Esophagus squamous epithelium (tissue), 5 donors: ENCODE measurements at regions not wholly inside any gene's neighbourhood (a gene's known extent, or its start where the extent isn't known, plus 50 kb on each side); places are given as distances from the start of the nearest gene placed in this dataset.

ENCODE experiments used
- DNase-seq: peaks from one replicate; lab custom pipeline; 2025; lab: John Stamatoyannopoulos, UW
- H3K27ac ChIP-seq, 4 donors: fragments of 200-600 bp; sonication (generic); one replicate each; pipeline ENCODE4 v1.5.1; 2016 to 2019; ENCODE audit warnings: mild to moderate bottlenecking in 1 of 4
- H3K27me3 ChIP-seq, 4 donors: fragments of 200-600 bp; sonication (generic); 1 replicate in 3 of 4; 2 replicates in 1 of 4; pipeline versions ENCODE4 v1.5.1 to v1.6.0; 2017 to 2021; ENCODE audit warnings: antibody characterized with exemption in 1 of 4
- H3K36me3 ChIP-seq, 3 donors: fragments of 200-600 bp; sonication (generic); one replicate each; pipeline ENCODE4 v1.5.1; 2016 to 2019
- H3K4me1 ChIP-seq, 3 donors: fragments of 200-600 bp; sonication (generic); one replicate each; pipeline ENCODE4 v1.5.1; 2017 to 2019
- H3K4me3 ChIP-seq, 4 donors: fragments of 200-600 bp; sonication (generic); 1 replicate in 3 of 4; 2 replicates in 1 of 4; pipeline ENCODE4 v1.5.1; 2016 to 2019; ENCODE audit warnings: mild to moderate bottlenecking in 2 of 4, moderate library complexity in 1 of 4
- H3K9me3 ChIP-seq, 3 donors: fragments of 200-600 bp; sonication (generic); one replicate each; pipeline ENCODE4 v1.5.1; 2016 to 2019
- CTCF ChIP-seq, 6 experiments: fragments of 450-650 bp in 4 of 6; fragments of 200-600 bp in 2 of 6; sonication (generic) in 2 of 6; IDR thresholded peaks; one replicate each; pipeline ENCODE4 v1.5.1; 2016 to 2019; ENCODE audit warnings: antibody characterized with exemption in 6 of 6, mild to moderate bottlenecking in 4 of 6, moderate library complexity in 4 of 6
- POLR2A ChIP-seq, 4 donors: fragments of 450-650 bp; IDR thresholded peaks; one replicate each; pipeline ENCODE4 v1.6.1; 2017; ENCODE audit warnings: antibody characterized with exemption in 4 of 4, mild to moderate bottlenecking in 4 of 4, moderate library complexity in 3 of 4
- WGBS, 2 donors: methylation state at CpG; one replicate each; pipeline ENCODE4 v1.1.5; 2018; 5-methylcytosine and 5-hydroxymethylcytosine counted together
- intact Hi-C: fragments of 100-400 bp; cut with DNase I; formaldehyde crosslinking; loops from one replicate; pipeline ENCODE4 v1.15.0; 2022
- donor health status: DM: yes; HTN: yes; CAD: no.

- TF ChIP-seq CTCF (IDR thresholded peaks at IDR 0.05), result no peak
- no peak for TF ChIP-seq POLR2A (IDR thresholded peaks at IDR 0.05)
- Histone ChIP-seq H3K9me3 (no peaks in the 10 kb centered on the region), H3K27me3 (no peaks in the 10 kb centered on the region), H3K36me3 (no peaks in the 10 kb centered on the region), H3K4me1 (no peaks in the 10 kb centered on the region), H3K4me3 (no peak overlapping the region), H3K27ac (no peak overlapping the region)
- intact Hi-C loops, result no loop called here
- 53 to 62% methylated on average over 6 of the region's 6 CpGs for WGBS, 2 donors
- no peak for DNase-seq
Measured at GRCh38 chr4:35879479-35879878, 364.8 kb downstream of the ARAP2 start.

GRCh38 chr4:35883108-35883507, 361.2 kb downstream of the ARAP2 start:
- H3K27ac ChIP-seq, result no peak overlapping the region
- TF ChIP-seq POLR2A (IDR thresholded peaks at IDR 0.05) (no peak), CTCF (IDR thresholded peaks at IDR 0.05) (no peak)
- H3K9me3 ChIP-seq, result no peaks in the 10 kb centered on the region
- no peak overlapping the region for H3K4me3 ChIP-seq
- no peaks in the 10 kb centered on the region for H3K27me3 ChIP-seq
- intact Hi-C loops, result no loop called here
- no peaks in the 10 kb centered on the region for H3K36me3 ChIP-seq
- 11 to 30% methylated on average over 1 of the region's 1 CpG for WGBS, 2 donors
- DNase-seq, result no peak
- no peaks in the 10 kb centered on the region for H3K4me1 ChIP-seq

- H3K9me3 ChIP-seq, result no peaks in the 10 kb centered on the region
- no peak for DNase-seq
- WGBS, 2 donors, result 66 to 67% methylated on average over 3 of the region's 3 CpGs
- intact Hi-C loops, result no loop called here
- no peaks in the 10 kb centered on the region for H3K36me3 ChIP-seq
- no peak overlapping the region for H3K27ac ChIP-seq
- no peaks in the 10 kb centered on the region for H3K27me3 ChIP-seq
- TF ChIP-seq POLR2A (IDR thresholded peaks at IDR 0.05) (no peak), CTCF (IDR thresholded peaks at IDR 0.05) (no peak)
- no peak overlapping the region for H3K4me3 ChIP-seq
- no peaks in the 10 kb centered on the region for H3K4me1 ChIP-seq
Measured at GRCh38 chr4:35884714-35885480, 359.4 kb downstream of the ARAP2 start.

GRCh38 chr4:35897808-35898207, 346.5 kb downstream of the ARAP2 start:
- Histone ChIP-seq H3K36me3 (no peaks in the 10 kb centered on the region), H3K4me3 (no peak overlapping the region), H3K27me3 (no peaks in the 10 kb centered on the region), H3K4me1 (no peaks in the 10 kb centered on the region), H3K27ac (no peak overlapping the region), H3K9me3 (no peaks in the 10 kb centered on the region)
- no peak for DNase-seq
- no peak for TF ChIP-seq POLR2A (IDR thresholded peaks at IDR 0.05)
- no peak for TF ChIP-seq CTCF (IDR thresholded peaks at IDR 0.05)
- intact Hi-C loops, result no loop called here

GRCh38 chr4:35900286-35901243, 343.7 kb downstream of the ARAP2 start:
- no peak for TF ChIP-seq CTCF (IDR thresholded peaks at IDR 0.05)
- TF ChIP-seq POLR2A (IDR thresholded peaks at IDR 0.05), result no peak
- no peaks in the 10 kb centered on the region for H3K36me3 ChIP-seq
- H3K4me3 ChIP-seq, result no peak overlapping the region
- H3K9me3 ChIP-seq, result no peaks in the 10 kb centered on the region
- H3K27me3 ChIP-seq, result no peaks in the 10 kb centered on the region
- WGBS, 2 donors, result 53 to 55% methylated on average over 10 of the region's 10 CpGs
- H3K27ac ChIP-seq, result no peak overlapping the region
- intact Hi-C loops, result no loop called here
- H3K4me1 ChIP-seq, result no peaks in the 10 kb centered on the region
- no peak for DNase-seq
